SK-N-SH (cell line): ENCODE measurements at regions not wholly inside any gene's neighbourhood (a gene's known extent, or its start where the extent isn't known, plus 50 kb on each side); places are given as distances from the start of the nearest gene placed in this dataset.

ENCODE experiments used
- CTCF ChIA-PET: fragments of 300-600, 350-600 bp; formaldehyde crosslinking; extraction: SDS; loops from one replicate; lab custom pipeline; 2021; lab: Yijun Ruan, JAX
- POLR2A ChIA-PET: fragments of 350-600 bp; sonication (Branson Sonifier 250); formaldehyde crosslinking; extraction: SDS; loops from one replicate; lab custom pipeline; 2020; ENCODE audit warnings: antibody characterized with exemption, inconsistent platforms; lab: Yijun Ruan, JAX
- DNase-seq: peaks from one replicate; pipeline ENCODE4 v3.0.0; 2012
- H2AFZ ChIP-seq: fragments of 200-600 bp; sonication (generic); 2 replicates; pipeline ENCODE4 v1.8.1; 2016; ENCODE audit warnings: antibody characterized with exemption, mild to moderate bottlenecking, low read depth
- H3F3A ChIP-seq: fragments of 200-600 bp; sonication (generic); replicated peaks from 2 replicates; pipeline ENCODE3; 2016; ENCODE audit warnings: antibody characterized with exemption, mild to moderate bottlenecking; ENCODE audit not compliant: insufficient read depth
- H3K27ac ChIP-seq, 2 experiments: fragments of 200-500 bp in 1 of 2; fragments of 200-600 bp in 1 of 2; sonication (Bioruptor generic) in 1 of 2; sonication (generic), shearing (Covaris generic) in 1 of 2; 2 replicates each; pipeline versions ENCODE4 v1.5.1 to v1.6.1; 2014 to 2016; ENCODE audit warnings: low read depth in 2 of 2, inconsistent platforms in 1 of 2, low read length in 1 of 2, mild to moderate bottlenecking in 1 of 2, mixed read lengths in 1 of 2
- H3K27me3 ChIP-seq: fragments of 200-600 bp; sonication (generic), shearing (Covaris generic); 2 replicates; pipeline ENCODE4 v1.6.1; 2016; ENCODE audit warnings: mixed run types; ENCODE audit not compliant: insufficient read depth
- H3K36me3 ChIP-seq, 2 experiments: fragments of 200-500 bp in 1 of 2; fragments of 200-600 bp in 1 of 2; sonication (Bioruptor generic) in 1 of 2; sonication (generic) in 1 of 2; replicated peaks in 1 of 2; 2 replicates each; pipeline versions ENCODE3 to v1.5.1; 2014 to 2016; ENCODE audit warnings: low read length in 1 of 2, mild to moderate bottlenecking in 1 of 2; ENCODE audit not compliant: insufficient read depth in 2 of 2, control insufficient read depth in 1 of 2
- H3K4me1 ChIP-seq, 2 experiments: fragments of 200-500 bp in 1 of 2; fragments of 200-600 bp in 1 of 2; sonication (Bioruptor generic) in 1 of 2; sonication (generic), shearing (Covaris generic) in 1 of 2; 2 replicates each; pipeline versions ENCODE4 v1.5.1 to v1.6.1; 2014 to 2016; ENCODE audit warnings: low read depth in 1 of 2, low read length in 1 of 2, mixed run types in 1 of 2; ENCODE audit not compliant: insufficient read depth in 2 of 2, control insufficient read depth in 1 of 2
- H3K4me2 ChIP-seq: fragments of 200-600 bp; sonication (generic), shearing (Covaris generic); 2 replicates; pipeline ENCODE4 v1.6.1; 2017; ENCODE audit warnings: mixed run types
- H3K4me3 ChIP-seq, 2 experiments: fragments of 200-500 bp in 1 of 2; fragments of 200-600 bp in 1 of 2; sonication (Bioruptor generic) in 1 of 2; sonication (generic), shearing (Covaris generic) in 1 of 2; 2 replicates each; pipeline versions ENCODE4 v1.5.1 to v1.8.1; 2014 to 2016; ENCODE audit warnings: low read depth in 2 of 2, inconsistent platforms in 1 of 2, low read length in 1 of 2, mild to moderate bottlenecking in 1 of 2, mixed read lengths in 1 of 2, moderate library complexity in 1 of 2
- H3K79me2 ChIP-seq: fragments of 200-600 bp; sonication (generic); 2 replicates; pipeline ENCODE4 v1.8.1; 2017; ENCODE audit warnings: mild to moderate bottlenecking; ENCODE audit not compliant: insufficient read depth
- H3K9ac ChIP-seq: fragments of 200-600 bp; sonication (generic); 2 replicates; pipeline ENCODE4 v1.6.1; 2017; ENCODE audit warnings: mixed run types
- H3K9me2 ChIP-seq: fragments of 200-600 bp; sonication (generic); 2 replicates; pipeline ENCODE4 v1.6.1; 2017; ENCODE audit warnings: mixed run types
- H3K9me3 ChIP-seq: fragments of 200-600 bp; sonication (generic); 2 replicates; pipeline ENCODE4 v1.6.1; 2017; ENCODE audit warnings: mixed run types, mild to moderate bottlenecking, moderate library complexity
- H4K20me1 ChIP-seq: fragments of 200-600 bp; sonication (generic); 2 replicates; pipeline ENCODE4 v1.6.1; 2017; ENCODE audit warnings: mild to moderate bottlenecking, mixed run types; ENCODE audit not compliant: insufficient read depth
- CHD2 ChIP-seq: fragments of 150-350 bp; IDR thresholded peaks from 2 replicates; pipeline ENCODE4 v1.6.1; 2018; ENCODE audit warnings: low read length; ENCODE audit not compliant: partially characterized antibody
- CTCF ChIP-seq: fragments of 200-600 bp; sonication (generic); IDR thresholded peaks from 2 replicates; pipeline ENCODE4 v1.6.1; 2017; ENCODE audit warnings: antibody characterized with exemption, mild to moderate bottlenecking, moderate library complexity
- ELF1 ChIP-seq: IDR thresholded peaks from 2 replicates; pipeline ENCODE4 v1.4.0; 2012
- EP300 ChIP-seq, 2 experiments: IDR thresholded peaks; 2 replicates each; pipeline versions ENCODE4 v1.4.0 to v1.6.1; 2012; ENCODE audit warnings: borderline replicate concordance in 1 of 2, low read depth in 1 of 2, low read length in 1 of 2
- EZH2phosphoT487 ChIP-seq: fragments of 200-600 bp; sonication (generic); IDR thresholded peaks from 2 replicates; pipeline ENCODE4 v1.6.1; 2017; ENCODE audit warnings: low read depth, mixed run types, mild to moderate bottlenecking, antibody characterized with exemption, moderate library complexity, borderline replicate concordance
- FOXM1 ChIP-seq: IDR thresholded peaks from 2 replicates; pipeline ENCODE4 v1.4.0; 2012; ENCODE audit warnings: low read depth, mild to moderate bottlenecking
- JUND ChIP-seq: IDR thresholded peaks from 2 replicates; pipeline ENCODE4 v1.4.0; 2012
- MXI1 ChIP-seq: IDR thresholded peaks from 2 replicates; pipeline ENCODE4 v1.6.1; 2012; ENCODE audit warnings: mild to moderate bottlenecking, low read depth, low read length, improper control_type of control experiment
- NFIC ChIP-seq: IDR thresholded peaks from 2 replicates; pipeline ENCODE4 v1.4.0; 2012; ENCODE audit warnings: borderline replicate concordance
- NRF1 ChIP-seq: IDR thresholded peaks from 2 replicates; pipeline ENCODE4 v1.6.1; 2012; ENCODE audit warnings: low read depth, mild to moderate bottlenecking, low read length
- POLR2AphosphoS5 ChIP-seq: IDR thresholded peaks from 2 replicates; pipeline ENCODE4 v1.6.1; 2012; ENCODE audit warnings: low read depth, low read length
- REST ChIP-seq: IDR thresholded peaks from 2 replicates; pipeline ENCODE4 v1.6.1; 2012; ENCODE audit warnings: mild to moderate bottlenecking, low read depth, low read length, moderate library complexity
- RXRA ChIP-seq: IDR thresholded peaks from 2 replicates; pipeline ENCODE4 v1.4.0; 2012; ENCODE audit warnings: low read depth, mild to moderate bottlenecking, borderline replicate concordance
- SMC3 ChIP-seq: IDR thresholded peaks from 2 replicates; pipeline ENCODE4 v1.6.1; 2012; ENCODE audit warnings: low read depth, low read length, improper control_type of control experiment
- TCF12 ChIP-seq: IDR thresholded peaks from 2 replicates; pipeline ENCODE4 v1.4.0; 2012
- USF1 ChIP-seq: IDR thresholded peaks from 2 replicates; pipeline ENCODE4 v1.4.0; 2012; ENCODE audit warnings: low read depth, borderline replicate concordance
- YY1 ChIP-seq: IDR thresholded peaks from 2 replicates; pipeline ENCODE4 v1.4.0; 2012; ENCODE audit warnings: low read depth, mild to moderate bottlenecking
- WGBS: methylation state at CpG from one replicate; pipeline ENCODE4 v1.1.6; 2017; ENCODE audit warnings: low lambda C conversion rate; 5-methylcytosine and 5-hydroxymethylcytosine counted together

- H3K36me3 ChIP-seq = no peaks in the 10 kb centered on the region
- 45% methylated on average over 3 of the region's 3 CpGs for WGBS
These were observed 86.6 kb upstream of the APCDD1 start for GRCh38 chr18:10367836-10368235.

GRCh38 chr18:10368456-10369453 lies 85.7 kb upstream of the APCDD1 start:
- no peaks in the 10 kb centered on the region for H3K36me3 ChIP-seq
- peaks cover 0 to 5% of the 10 kb centered on the region in 2 experiments; a peak in 1 of 4 replicates for H3K4me1 ChIP-seq
- H3K4me3 ChIP-seq = no peak overlapping the region
- POLR2A ChIA-PET = no interaction called here
- H4K20me1 ChIP-seq = no peaks in the 10 kb centered on the region
- H2AFZ ChIP-seq = no peak overlapping the region
- no peaks in the 10 kb centered on the region for H3K79me2 ChIP-seq
- DNase-seq = no peak
- H3K4me2 ChIP-seq = no peak overlapping the region
- no peak overlapping the region for H3K27ac ChIP-seq
- no peaks in the 10 kb centered on the region for H3K9me3 ChIP-seq
- H3K9ac ChIP-seq = no peak overlapping the region
- no peaks in the 10 kb centered on the region for H3K9me2 ChIP-seq
- no peaks in the 10 kb centered on the region for H3F3A ChIP-seq
- H3K27me3 ChIP-seq = no peaks in the 10 kb centered on the region; the same call in 1 of the 2 replicates
- WGBS = 31% methylated on average over 7 of the region's 8 CpGs
- CTCF ChIA-PET = interaction anchor here (0.8 kb wide), 1 partner anchor 151 kb away, joined by 4 read pairs; no protein-coding TSS in a partner anchor
- TF ChIP-seq RXRA = no peak
- no peak for TF ChIP-seq EZH2phosphoT487
- TF ChIP-seq REST = no peak
- TF ChIP-seq EP300 (IDR thresholded peaks at IDR 0.05; ENCODE audit: borderline replicate concordance in 1 of 2, low read depth in 1 of 2, low read length in 1 of 2) = no peak
- TF ChIP-seq JUND = no peak
- no peak for TF ChIP-seq CTCF
- no peak for TF ChIP-seq FOXM1
- TF ChIP-seq ELF1 = no peak
- no peak for TF ChIP-seq POLR2AphosphoS5
- TF ChIP-seq NFIC = no peak
- no peak for TF ChIP-seq TCF12
- no peak for TF ChIP-seq YY1
- TF ChIP-seq MXI1 = no peak
- TF ChIP-seq USF1 = no peak

More at GRCh38 chr18:10367836-10368235, 86.6 kb upstream of the APCDD1 start:
- Histone ChIP-seq H3K9me3 (no peaks in the 10 kb centered on the region), H3K9me2 (no peaks in the 10 kb centered on the region), H3K4me2 (no peak overlapping the region), H3K27me3 (no peaks in the 10 kb centered on the region; the same call in 1 of the 2 replicates), H4K20me1 (no peaks in the 10 kb centered on the region), H3K4me1 (peaks cover 0 to 5% of the 10 kb centered on the region in 2 experiments; a peak in 1 of 4 replicates), H3K79me2 (no peaks in the 10 kb centered on the region), H3K9ac (no peak overlapping the region), H3K27ac (no peak overlapping the region), H3F3A (no peaks in the 10 kb centered on the region), H3K4me3 (no peak overlapping the region), H2AFZ (no peak overlapping the region)
- ChIA-PET POLR2A (no interaction called here), CTCF (no interaction called here)
- TF ChIP-seq ELF1 (no peak), USF1 (no peak), CHD2 (no peak), EP300 (IDR thresholded peaks at IDR 0.05; ENCODE audit: borderline replicate concordance in 1 of 2, low read depth in 1 of 2, low read length in 1 of 2) (no peak), SMC3 (no peak), MXI1 (no peak), NRF1 (no peak), NFIC (no peak)
- DNase-seq = no peak
